Esophagus squamous epithelium (tissue), 5 donors: ENCODE measurements at regions not wholly inside any gene's neighbourhood (a gene's known extent, or its start where the extent isn't known, plus 50 kb on each side); places are given as distances from the start of the nearest gene placed in this dataset.

Source experiments
- DNase-seq: peaks from one replicate; lab custom pipeline; 2025; lab: John Stamatoyannopoulos, UW
- H3K27ac ChIP-seq, 4 donors: fragments of 200-600 bp; sonication (generic); one replicate each; pipeline ENCODE4 v1.5.1; 2016 to 2019; ENCODE audit warnings: mild to moderate bottlenecking in 1 of 4
- H3K27me3 ChIP-seq, 4 donors: fragments of 200-600 bp; sonication (generic); 1 replicate in 3 of 4; 2 replicates in 1 of 4; pipeline versions ENCODE4 v1.5.1 to v1.6.0; 2017 to 2021; ENCODE audit warnings: antibody characterized with exemption in 1 of 4
- H3K36me3 ChIP-seq, 3 donors: fragments of 200-600 bp; sonication (generic); one replicate each; pipeline ENCODE4 v1.5.1; 2016 to 2019
- H3K4me1 ChIP-seq, 3 donors: fragments of 200-600 bp; sonication (generic); one replicate each; pipeline ENCODE4 v1.5.1; 2017 to 2019
- H3K4me3 ChIP-seq, 4 donors: fragments of 200-600 bp; sonication (generic); 1 replicate in 3 of 4; 2 replicates in 1 of 4; pipeline ENCODE4 v1.5.1; 2016 to 2019; ENCODE audit warnings: mild to moderate bottlenecking in 2 of 4, moderate library complexity in 1 of 4
- H3K9me3 ChIP-seq, 3 donors: fragments of 200-600 bp; sonication (generic); one replicate each; pipeline ENCODE4 v1.5.1; 2016 to 2019
- POLR2A ChIP-seq, 4 donors: fragments of 450-650 bp; IDR thresholded peaks; one replicate each; pipeline ENCODE4 v1.6.1; 2017; ENCODE audit warnings: antibody characterized with exemption in 4 of 4, mild to moderate bottlenecking in 4 of 4, moderate library complexity in 3 of 4
- WGBS, 2 donors: methylation state at CpG; one replicate each; pipeline ENCODE4 v1.1.5; 2018; 5-methylcytosine and 5-hydroxymethylcytosine counted together
- intact Hi-C: fragments of 100-400 bp; cut with DNase I; formaldehyde crosslinking; loops from one replicate; pipeline ENCODE4 v1.15.0; 2022
- TF ChIP-seq, protein P1 (sequence below), 6 experiments: fragments of 450-650 bp in 4 of 6; fragments of 200-600 bp in 2 of 6; sonication (generic) in 2 of 6; IDR thresholded peaks; one replicate each; pipeline ENCODE4 v1.5.1; 2016 to 2019; ENCODE audit warnings: antibody characterized with exemption in 6 of 6, mild to moderate bottlenecking in 4 of 6, moderate library complexity in 4 of 6
- donor health status: DM: yes; HTN: yes; CAD: no.

DNA sequence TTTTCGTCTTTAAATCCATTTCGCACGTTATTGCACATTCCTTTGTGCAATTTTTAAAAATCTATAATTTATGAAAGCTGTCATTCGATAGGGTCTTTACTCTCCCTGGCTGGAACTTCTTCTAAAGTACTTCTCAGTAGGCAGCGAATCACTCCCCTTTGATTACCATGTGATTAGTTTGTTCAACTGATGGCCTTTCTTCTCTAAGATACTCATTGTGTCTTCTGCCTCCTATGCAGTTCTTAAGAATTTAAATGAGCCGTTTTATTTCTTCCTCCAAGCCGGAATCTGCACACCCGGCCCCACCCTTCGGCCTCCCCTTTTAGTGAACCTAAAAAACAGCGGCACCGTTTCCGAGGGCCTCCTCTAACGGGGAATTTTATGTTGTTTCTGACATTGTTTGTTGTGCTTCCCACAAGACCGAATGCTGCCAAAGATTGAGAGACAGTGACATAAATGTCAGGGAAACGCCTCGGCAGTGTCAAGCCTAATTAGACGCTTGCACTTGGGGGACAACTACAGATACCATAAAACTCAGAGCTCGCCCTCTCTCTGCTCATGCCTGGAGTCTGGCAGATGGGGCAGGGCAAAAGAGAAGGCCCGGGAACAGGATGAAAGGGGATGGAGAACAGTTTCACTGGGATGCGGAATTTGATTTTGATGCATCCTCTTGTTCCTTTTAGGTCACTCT, 255.3 kb downstream of the BCL11A start:
- intact Hi-C loops: no loop called here
- H3K36me3 ChIP-seq: no peaks in the 10 kb centered on the region
- no peak overlapping the region for H3K4me3 ChIP-seq
- DNase-seq: no peak
- 53 to 78% methylated on average over 17 to 19 of the region's 20 CpGs for WGBS, 2 donors
- peak overlapping the region in 3 of 4 donors; percentile 76 to 83 (median 81) for H3K27ac ChIP-seq
- no peaks in the 10 kb centered on the region for H3K27me3 ChIP-seq
- H3K4me1 ChIP-seq: peaks cover 0 to 46% (median 17%) of the 10 kb centered on the region in 3 donors
- TF ChIP-seq, protein P1, sequence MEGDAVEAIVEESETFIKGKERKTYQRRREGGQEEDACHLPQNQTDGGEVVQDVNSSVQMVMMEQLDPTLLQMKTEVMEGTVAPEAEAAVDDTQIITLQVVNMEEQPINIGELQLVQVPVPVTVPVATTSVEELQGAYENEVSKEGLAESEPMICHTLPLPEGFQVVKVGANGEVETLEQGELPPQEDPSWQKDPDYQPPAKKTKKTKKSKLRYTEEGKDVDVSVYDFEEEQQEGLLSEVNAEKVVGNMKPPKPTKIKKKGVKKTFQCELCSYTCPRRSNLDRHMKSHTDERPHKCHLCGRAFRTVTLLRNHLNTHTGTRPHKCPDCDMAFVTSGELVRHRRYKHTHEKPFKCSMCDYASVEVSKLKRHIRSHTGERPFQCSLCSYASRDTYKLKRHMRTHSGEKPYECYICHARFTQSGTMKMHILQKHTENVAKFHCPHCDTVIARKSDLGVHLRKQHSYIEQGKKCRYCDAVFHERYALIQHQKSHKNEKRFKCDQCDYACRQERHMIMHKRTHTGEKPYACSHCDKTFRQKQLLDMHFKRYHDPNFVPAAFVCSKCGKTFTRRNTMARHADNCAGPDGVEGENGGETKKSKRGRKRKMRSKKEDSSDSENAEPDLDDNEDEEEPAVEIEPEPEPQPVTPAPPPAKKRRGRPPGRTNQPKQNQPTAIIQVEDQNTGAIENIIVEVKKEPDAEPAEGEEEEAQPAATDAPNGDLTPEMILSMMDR (IDR thresholded peaks at IDR 0.05): no peak
- TF ChIP-seq POLR2A (IDR thresholded peaks at IDR 0.05): no peak
- H3K9me3 ChIP-seq: no peaks in the 10 kb centered on the region

DNA sequence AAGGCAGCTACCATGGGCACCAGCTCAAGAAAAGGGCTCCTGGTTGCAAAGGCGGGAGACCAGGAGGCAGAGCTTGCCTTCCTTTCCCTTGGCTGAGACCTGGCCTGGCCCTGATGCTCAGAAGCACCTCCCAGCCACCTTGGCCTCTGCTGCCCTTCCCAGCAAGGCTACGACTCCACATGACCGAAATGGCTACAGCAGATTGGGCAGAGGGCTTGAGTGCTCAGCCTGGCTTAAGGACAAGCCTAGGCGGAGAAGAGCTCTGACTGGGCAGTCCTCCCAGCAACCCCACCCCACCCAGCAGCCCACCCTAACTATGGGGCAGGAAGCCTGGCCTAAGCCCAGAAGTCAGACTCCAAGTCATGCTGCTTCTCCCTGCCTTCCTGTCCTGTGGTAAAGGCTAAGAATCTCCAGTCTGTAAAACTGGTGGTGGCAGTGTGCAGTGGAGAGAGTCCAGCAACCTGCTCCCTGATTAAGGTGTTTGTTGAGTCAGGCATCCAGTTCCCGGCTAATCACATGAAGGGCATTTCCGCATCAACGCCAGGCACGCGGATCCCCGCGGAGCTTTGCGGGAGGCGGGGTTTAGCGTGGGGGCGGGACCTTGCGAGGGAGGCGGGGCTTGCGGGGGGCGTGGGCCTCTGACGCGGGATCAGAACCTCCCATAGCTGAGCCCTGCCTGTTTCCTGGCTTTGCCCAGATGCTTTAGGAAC, 256.0 kb downstream of the BCL11A start:
- 0 to 65% methylated on average over 3 to 16 of the region's 21 CpGs for WGBS, 2 donors
- Histone ChIP-seq H3K36me3 (no peaks in the 10 kb centered on the region), H3K27me3 (no peaks in the 10 kb centered on the region), H3K4me1 (peaks cover 0 to 46% (median 17%) of the 10 kb centered on the region in 3 donors), H3K4me3 (no peak overlapping the region), H3K27ac (peak overlapping the region; percentile 74 to 83 (median 78)), H3K9me3 (no peaks in the 10 kb centered on the region)
- TF ChIP-seq, protein P1 (IDR thresholded peaks at IDR 0.05): no peak
- no peak for TF ChIP-seq POLR2A (IDR thresholded peaks at IDR 0.05)
- intact Hi-C loops: no loop called here
- no peak for DNase-seq

- intact Hi-C loops: no loop called here
- WGBS, 2 donors: 27 to 67% methylated on average over 5 of the region's 8 CpGs
Measured at GRCh38 chr2:60296219-60296955, 257.1 kb downstream of the BCL11A start.

GRCh38 chr2:60295636-60295962, 257.9 kb downstream of the BCL11A start:
- H3K4me1 ChIP-seq: peaks cover 0 to 46% (median 17%) of the 10 kb centered on the region in 3 donors
- TF ChIP-seq POLR2A (IDR thresholded peaks at IDR 0.05): no peak
- TF ChIP-seq, protein P1 (IDR thresholded peaks at IDR 0.05): no peak
- H3K9me3 ChIP-seq: no peaks in the 10 kb centered on the region
- H3K4me3 ChIP-seq: no peak overlapping the region
- DNase-seq: no peak
- no peaks in the 10 kb centered on the region for H3K27me3 ChIP-seq
- 85 to 86% methylated on average over 9 of the region's 9 CpGs for WGBS, 2 donors
- peak overlapping the region; percentile 74 to 83 (median 78) for H3K27ac ChIP-seq
- H3K36me3 ChIP-seq: no peaks in the 10 kb centered on the region
- intact Hi-C loops: no loop called here

More at GRCh38 chr2:60296219-60296955, 257.1 kb downstream of the BCL11A start:
- H3K4me3 ChIP-seq: no peak overlapping the region
- TF ChIP-seq POLR2A (IDR thresholded peaks at IDR 0.05): no peak
- TF ChIP-seq, protein P1 (IDR thresholded peaks at IDR 0.05): no peak
- H3K27me3 ChIP-seq: no peaks in the 10 kb centered on the region
- H3K36me3 ChIP-seq: no peaks in the 10 kb centered on the region
- H3K4me1 ChIP-seq: peaks cover 0 to 46% (median 17%) of the 10 kb centered on the region in 3 donors
- no peaks in the 10 kb centered on the region for H3K9me3 ChIP-seq
- no peak for DNase-seq
- peak overlapping the region; percentile 74 to 83 (median 78) for H3K27ac ChIP-seq
